Fibroblast of lung (primary cell): ENCODE measurements at regions not wholly inside any gene's neighbourhood (a gene's known extent, or its start where the extent isn't known, plus 50 kb on each side); places are given as distances from the start of the nearest gene placed in this dataset.

Experiments
- DNase-seq, 2 donors: peaks; one replicate each; pipeline versions ENCODE4 v3.0.0 to v3.0.0-alpha.2; 2010; ENCODE audit warnings: low read depth in 2 of 2
- H2AFZ ChIP-seq: 2 replicates; pipeline ENCODE4 v1.5.1; 2012; ENCODE audit warnings: low read length, control low read depth, inconsistent platforms
- H3K27ac ChIP-seq: 2 replicates; pipeline ENCODE4 v1.5.1; 2011; ENCODE audit warnings: low read length, control low read depth; ENCODE audit not compliant: insufficient read depth
- H3K27me3 ChIP-seq: 2 replicates; pipeline ENCODE4 v1.5.1; 2011; ENCODE audit warnings: mild to moderate bottlenecking, low read length; ENCODE audit not compliant: control insufficient read depth, insufficient read depth
- H3K36me3 ChIP-seq: 2 replicates; pipeline ENCODE4 v1.5.1; 2011; ENCODE audit warnings: low read length; ENCODE audit not compliant: control insufficient read depth, insufficient read depth
- H3K4me1 ChIP-seq: 2 replicates; pipeline ENCODE4 v1.5.1; 2011; ENCODE audit warnings: low read length; ENCODE audit not compliant: control insufficient read depth, insufficient read depth; ENCODE audit errors: extremely low read depth
- H3K4me2 ChIP-seq: 2 replicates; pipeline ENCODE4 v1.5.1; 2011; ENCODE audit warnings: low read length, control low read depth; ENCODE audit not compliant: insufficient read depth; ENCODE audit errors: extremely low read depth
- H3K4me3 ChIP-seq, 4 experiments: fragments of 200-600 bp in 1 of 4; sonication (generic) in 1 of 4; replicated peaks in 1 of 4; 2 replicates each; pipeline ENCODE4 v1.5.1; 2011 to 2016; ENCODE audit warnings: low read length in 4 of 4, low read depth in 3 of 4, mild to moderate bottlenecking in 3 of 4, control low read depth in 2 of 4, inconsistent platforms in 1 of 4, mixed read lengths in 1 of 4; ENCODE audit not compliant: insufficient read depth in 1 of 4; ENCODE audit errors: control extremely low read depth in 1 of 4
- H3K79me2 ChIP-seq: 2 replicates; pipeline ENCODE4 v1.5.1; 2012; ENCODE audit warnings: mild to moderate bottlenecking, low read length, inconsistent platforms; ENCODE audit not compliant: control insufficient read depth, insufficient read depth
- H3K9ac ChIP-seq: 2 replicates; pipeline ENCODE4 v1.5.1; 2011; ENCODE audit warnings: mild to moderate bottlenecking, low read length, control low read depth; ENCODE audit not compliant: insufficient read depth
- H3K9me3 ChIP-seq: 2 replicates; pipeline ENCODE4 v1.5.1; 2012; ENCODE audit warnings: low read depth, low read length; ENCODE audit not compliant: control insufficient read depth, insufficient read depth
- H4K20me1 ChIP-seq: 2 replicates; pipeline ENCODE4 v1.5.1; 2011; ENCODE audit warnings: low read length; ENCODE audit not compliant: control insufficient read depth, insufficient read depth; ENCODE audit errors: extremely low read depth
- EZH2 ChIP-seq: IDR thresholded peaks from 2 replicates; pipeline ENCODE4 v1.5.1; 2012; ENCODE audit warnings: low read length, control low read depth, mild to moderate bottlenecking; ENCODE audit errors: missing control alignments
- TF ChIP-seq, protein P1 (sequence below), 2 donors: IDR thresholded peaks in 1 of 2; conservative IDR thresholded peaks in 1 of 2; 1 replicate in 1 of 2; 2 replicates in 1 of 2; pipeline ENCODE4 v1.5.1; 2011 to 2012; ENCODE audit warnings: low read length in 2 of 2, control low read depth in 1 of 2, inconsistent platforms in 1 of 2, low read depth in 1 of 2, mild to moderate bottlenecking in 1 of 2

DNA sequence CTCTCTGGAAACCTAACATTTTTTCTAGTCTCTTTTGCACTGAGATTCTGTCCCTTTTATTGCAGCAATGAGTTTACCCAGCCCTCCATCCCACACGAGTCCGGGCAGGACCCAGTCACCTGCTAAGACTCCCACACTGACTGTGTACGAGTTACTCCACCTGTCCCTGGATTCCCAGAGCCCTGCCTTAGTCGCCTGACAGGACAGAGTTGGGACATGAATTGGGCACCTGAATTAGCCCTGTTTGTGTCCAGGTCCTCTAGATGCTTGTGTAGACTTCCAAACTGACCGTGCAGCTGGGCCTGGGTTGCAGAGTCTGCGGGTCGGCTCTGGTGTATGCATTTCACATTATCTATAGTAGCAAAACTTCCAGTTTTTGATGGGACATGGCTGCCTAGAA lies 238.7 kb downstream of the VAPA start:
- no peak overlapping the region for H2AFZ ChIP-seq
- H3K4me1 ChIP-seq = no peaks in the 10 kb centered on the region
- no peaks in the 10 kb centered on the region for H3K36me3 ChIP-seq
- no peaks in the 10 kb centered on the region for H3K27me3 ChIP-seq
- H3K9me3 ChIP-seq = no peaks in the 10 kb centered on the region
- no peak overlapping the region for H3K27ac ChIP-seq
- H4K20me1 ChIP-seq = no peaks in the 10 kb centered on the region
- H3K4me2 ChIP-seq = no peak overlapping the region
- no peak overlapping the region for H3K9ac ChIP-seq
- TF ChIP-seq, protein P1, sequence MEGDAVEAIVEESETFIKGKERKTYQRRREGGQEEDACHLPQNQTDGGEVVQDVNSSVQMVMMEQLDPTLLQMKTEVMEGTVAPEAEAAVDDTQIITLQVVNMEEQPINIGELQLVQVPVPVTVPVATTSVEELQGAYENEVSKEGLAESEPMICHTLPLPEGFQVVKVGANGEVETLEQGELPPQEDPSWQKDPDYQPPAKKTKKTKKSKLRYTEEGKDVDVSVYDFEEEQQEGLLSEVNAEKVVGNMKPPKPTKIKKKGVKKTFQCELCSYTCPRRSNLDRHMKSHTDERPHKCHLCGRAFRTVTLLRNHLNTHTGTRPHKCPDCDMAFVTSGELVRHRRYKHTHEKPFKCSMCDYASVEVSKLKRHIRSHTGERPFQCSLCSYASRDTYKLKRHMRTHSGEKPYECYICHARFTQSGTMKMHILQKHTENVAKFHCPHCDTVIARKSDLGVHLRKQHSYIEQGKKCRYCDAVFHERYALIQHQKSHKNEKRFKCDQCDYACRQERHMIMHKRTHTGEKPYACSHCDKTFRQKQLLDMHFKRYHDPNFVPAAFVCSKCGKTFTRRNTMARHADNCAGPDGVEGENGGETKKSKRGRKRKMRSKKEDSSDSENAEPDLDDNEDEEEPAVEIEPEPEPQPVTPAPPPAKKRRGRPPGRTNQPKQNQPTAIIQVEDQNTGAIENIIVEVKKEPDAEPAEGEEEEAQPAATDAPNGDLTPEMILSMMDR (conservative IDR thresholded peaks at IDR 0.05 in 1 of 2, IDR thresholded peaks at IDR 0.05 in 1 of 2; ENCODE audit: low read depth in 1 of 2, low read length in 2 of 2) = no peak
- TF ChIP-seq EZH2 = no peak
- no peak for DNase-seq
- no peak overlapping the region for H3K4me3 ChIP-seq
- no peaks in the 10 kb centered on the region for H3K79me2 ChIP-seq

DNA sequence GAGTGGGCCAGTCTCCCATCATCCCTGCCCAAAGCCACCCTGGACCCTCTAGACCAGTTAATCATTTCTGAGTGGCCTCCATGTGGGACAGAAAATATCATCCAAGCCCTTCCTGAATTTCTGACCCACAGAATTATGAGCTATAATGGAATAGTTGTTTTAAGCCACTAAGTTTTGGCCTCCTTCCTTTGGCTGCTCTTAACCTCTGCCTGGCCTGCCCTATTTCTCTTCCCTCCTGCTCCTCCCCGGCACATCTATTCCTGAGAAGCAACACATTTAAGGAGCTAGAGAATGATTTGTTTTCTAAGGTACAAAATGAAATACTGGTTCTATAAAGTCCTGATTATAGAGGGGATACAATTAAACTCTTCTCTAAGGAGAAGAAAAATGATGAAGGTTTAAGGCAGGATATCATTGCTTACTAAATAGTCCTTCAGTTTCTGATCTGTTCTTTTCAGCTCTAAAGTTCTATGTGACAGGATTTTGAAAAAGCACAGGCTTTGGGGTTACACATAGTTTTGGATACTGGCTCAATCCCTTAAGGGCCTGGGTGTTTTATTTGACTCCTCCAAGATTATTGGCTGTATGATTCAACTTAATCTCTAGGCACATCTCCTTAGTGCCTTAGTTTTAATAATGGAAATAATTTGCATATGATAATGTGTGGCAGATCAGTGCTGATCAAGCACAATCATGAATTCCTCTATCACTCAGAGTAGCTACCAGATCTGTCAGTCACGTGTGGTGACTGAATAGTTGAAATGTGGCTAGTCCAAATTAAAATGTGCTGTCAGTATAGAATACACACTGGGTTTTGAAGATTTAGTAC lies 240.3 kb downstream of the VAPA start:
- no peak overlapping the region for H3K27ac ChIP-seq
- H3K79me2 ChIP-seq = no peaks in the 10 kb centered on the region
- H3K4me3 ChIP-seq = no peak overlapping the region
- TF ChIP-seq, protein P1 (conservative IDR thresholded peaks at IDR 0.05 in 1 of 2, IDR thresholded peaks at IDR 0.05 in 1 of 2; ENCODE audit: low read depth in 1 of 2, low read length in 2 of 2) = no peak
- H3K9me3 ChIP-seq = no peaks in the 10 kb centered on the region
- no peaks in the 10 kb centered on the region for H3K27me3 ChIP-seq
- no peaks in the 10 kb centered on the region for H3K4me1 ChIP-seq
- H3K4me2 ChIP-seq = no peak overlapping the region
- no peak for DNase-seq
- no peak overlapping the region for H3K9ac ChIP-seq
- no peaks in the 10 kb centered on the region for H3K36me3 ChIP-seq
- no peaks in the 10 kb centered on the region for H4K20me1 ChIP-seq
- no peak overlapping the region for H2AFZ ChIP-seq

DNA sequence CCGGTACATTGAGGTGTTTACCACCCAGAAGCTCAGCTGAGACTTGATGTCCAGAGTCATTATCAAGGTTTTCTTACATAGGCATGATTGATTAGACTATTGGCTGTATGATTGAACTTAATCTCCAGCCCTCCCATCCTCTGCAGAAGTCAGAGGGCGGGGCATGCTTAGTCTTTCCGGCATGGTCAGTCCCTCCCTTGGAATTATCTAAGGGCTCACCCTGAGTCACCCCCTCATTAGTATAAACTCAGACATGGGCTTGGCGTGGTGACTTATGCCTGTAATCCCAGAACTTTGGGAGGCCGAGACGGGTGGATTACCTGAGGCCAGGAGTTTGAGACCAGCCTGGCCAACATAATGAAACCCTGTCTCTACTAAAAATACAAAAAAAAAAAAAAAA lies 243.9 kb downstream of the VAPA start:
- no peak for DNase-seq
- Histone ChIP-seq H3K4me1 (no peaks in the 10 kb centered on the region), H4K20me1 (no peaks in the 10 kb centered on the region), H3K9ac (no peak overlapping the region), H3K4me2 (no peak overlapping the region), H3K9me3 (no peaks in the 10 kb centered on the region), H3K27me3 (no peaks in the 10 kb centered on the region), H3K79me2 (no peaks in the 10 kb centered on the region), H3K4me3 (no peak overlapping the region), H2AFZ (no peak overlapping the region), H3K36me3 (no peaks in the 10 kb centered on the region), H3K27ac (no peak overlapping the region)
- no peak for TF ChIP-seq EZH2
- TF ChIP-seq, protein P1 (conservative IDR thresholded peaks at IDR 0.05 in 1 of 2, IDR thresholded peaks at IDR 0.05 in 1 of 2; ENCODE audit: low read depth in 1 of 2, low read length in 2 of 2) = no peak
